Karpas-422 (cell line): ENCODE measurements at regions not wholly inside any gene's neighbourhood (a gene's known extent, or its start where the extent isn't known, plus 50 kb on each side); places are given as distances from the start of the nearest gene placed in this dataset.

Experiments
- DNase-seq: peaks from one replicate; pipeline ENCODE4 v3.0.0-alpha.2; 2015
- H2AFZ ChIP-seq: fragments of 200-600 bp; sonication (generic); 2 replicates; pipeline ENCODE4 v1.6.1; 2014; ENCODE audit warnings: antibody characterized with exemption, low read length, mixed read lengths
- H3K27ac ChIP-seq: fragments of 200-600 bp; sonication (generic); 2 replicates; pipeline ENCODE4 v1.5.1; 2014; ENCODE audit warnings: mild to moderate bottlenecking, low read length, moderate library complexity
- H3K27me3 ChIP-seq: fragments of 200-600 bp; sonication (generic); 2 replicates; pipeline ENCODE4 v1.6.1; 2014; ENCODE audit warnings: low read length, mixed read lengths
- H3K36me3 ChIP-seq: fragments of 200-600 bp; sonication (generic); 2 replicates; pipeline ENCODE4 v1.6.1; 2014; ENCODE audit warnings: low read length, mixed read lengths; ENCODE audit not compliant: insufficient read depth
- H3K4me1 ChIP-seq: fragments of 200-600 bp; sonication (generic); 2 replicates; pipeline ENCODE4 v1.6.1; 2014; ENCODE audit warnings: mild to moderate bottlenecking, low read length, mixed read lengths
- H3K4me2 ChIP-seq: fragments of 200-600 bp; sonication (generic); 2 replicates; pipeline ENCODE4 v1.6.1; 2014; ENCODE audit warnings: low read length, low read depth, mild to moderate bottlenecking; ENCODE audit not compliant: poor library complexity, severe bottlenecking
- H3K4me3 ChIP-seq: fragments of 200-600 bp; sonication (generic); 2 replicates; pipeline ENCODE4 v1.5.1; 2014; ENCODE audit warnings: mild to moderate bottlenecking, antibody characterized with exemption, low read length, mixed read lengths
- H3K79me2 ChIP-seq: fragments of 200-600 bp; sonication (generic); 2 replicates; pipeline ENCODE4 v1.6.1; 2014; ENCODE audit warnings: mild to moderate bottlenecking, low read length, mixed read lengths
- H3K9ac ChIP-seq: fragments of 200-600 bp; sonication (generic); 2 replicates; pipeline ENCODE4 v1.6.0; 2014; ENCODE audit warnings: low read length
- H3K9me2 ChIP-seq: fragments of 200-600 bp; sonication (generic), shearing (Covaris generic); replicated peaks from 2 replicates; pipeline ENCODE4 v1.6.0; 2014; ENCODE audit warnings: mild to moderate bottlenecking, low read length, moderate library complexity; ENCODE audit not compliant: insufficient read depth
- H3K9me3 ChIP-seq: fragments of 300-700, 200-600 bp; sonication (generic); 2 replicates; pipeline ENCODE4 v1.6.1; 2014; ENCODE audit warnings: low read length, mixed read lengths
- H4K20me1 ChIP-seq: fragments of 200-600 bp; sonication (generic); 2 replicates; pipeline ENCODE4 v1.6.1; 2014; ENCODE audit warnings: mild to moderate bottlenecking, antibody characterized with exemption, low read length, low read depth; ENCODE audit not compliant: insufficient read depth

DNA sequence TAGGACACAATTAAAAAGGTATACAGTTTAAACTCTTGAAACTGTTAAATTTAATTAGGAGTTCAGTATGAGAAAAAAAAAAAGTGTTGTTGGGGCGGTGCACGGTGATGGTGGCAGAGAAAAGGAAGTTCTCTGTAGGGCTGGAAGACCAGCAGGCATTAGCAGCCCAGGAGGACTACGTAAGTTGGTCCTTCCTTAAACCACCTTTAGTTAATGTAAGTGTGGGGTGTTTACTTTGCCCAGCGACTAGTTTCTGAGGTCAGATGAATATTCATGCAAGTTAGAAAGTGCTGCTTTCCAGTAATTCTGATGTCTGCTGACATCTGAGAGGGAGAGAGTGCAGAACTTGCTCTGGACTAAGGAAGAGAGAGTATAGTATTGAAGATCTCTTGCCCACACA, 54.9 kb downstream of the NKX2-1 start:
- Histone ChIP-seq H3K27me3 (no peaks in the 10 kb centered on the region), H3K27ac (no peak overlapping the region), H3K9me3 (no peaks in the 10 kb centered on the region), H4K20me1 (no peaks in the 10 kb centered on the region), H3K4me3 (no peak overlapping the region), H2AFZ (no peak overlapping the region), H3K9ac (no peak overlapping the region), H3K79me2 (no peaks in the 10 kb centered on the region), H3K9me2 (no peaks in the 10 kb centered on the region), H3K4me2 (no peak overlapping the region), H3K36me3 (no peaks in the 10 kb centered on the region), H3K4me1 (no peaks in the 10 kb centered on the region)
- no peak for DNase-seq

DNA sequence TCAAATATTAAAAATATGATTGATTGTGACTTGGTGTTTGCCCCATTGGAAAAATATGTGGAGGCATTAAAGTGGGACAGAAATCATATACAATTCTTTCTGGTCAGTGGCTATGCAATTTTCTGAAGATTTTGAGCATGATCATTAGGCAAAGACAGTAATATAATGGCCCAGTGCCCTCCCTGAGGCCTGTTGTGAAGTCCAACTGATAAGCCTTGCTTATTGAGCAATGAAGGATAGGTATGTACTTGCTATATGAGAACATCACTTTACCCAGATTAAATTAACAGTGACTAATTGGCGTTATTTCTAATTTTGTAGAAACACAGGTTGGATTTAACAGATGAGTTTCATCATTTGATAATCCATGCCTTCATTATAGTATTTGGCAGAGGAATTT, 57.1 kb downstream of the NKX2-1 start:
- Histone ChIP-seq H3K27ac (no peak overlapping the region), H3K4me3 (no peak overlapping the region), H4K20me1 (no peaks in the 10 kb centered on the region), H3K27me3 (no peaks in the 10 kb centered on the region), H3K36me3 (no peaks in the 10 kb centered on the region), H3K4me1 (no peaks in the 10 kb centered on the region), H3K9me2 (no peaks in the 10 kb centered on the region), H3K79me2 (no peaks in the 10 kb centered on the region), H3K9me3 (no peaks in the 10 kb centered on the region), H3K9ac (no peak overlapping the region), H2AFZ (no peak overlapping the region), H3K4me2 (no peak overlapping the region)
- DNase-seq: no peak

- Histone ChIP-seq H3K79me2 (no peaks in the 10 kb centered on the region), H3K4me1 (peaks cover 29% of the 10 kb centered on the region), H4K20me1 (no peaks in the 10 kb centered on the region), H3K4me2 (peak overlapping the region; percentile 1), H3K9me2 (no peaks in the 10 kb centered on the region), H3K9me3 (no peaks in the 10 kb centered on the region), H3K4me3 (no peak overlapping the region), H2AFZ (peak overlapping the region; percentile 34; the same call in 1 of the 2 replicates), H3K27me3 (no peaks in the 10 kb centered on the region), H3K36me3 (no peaks in the 10 kb centered on the region), H3K9ac (no peak overlapping the region), H3K27ac (no peak overlapping the region)
- no peak for DNase-seq
Observed at GRCh38 chr14:36455241-36455627, 64.8 kb downstream of the NKX2-1 start.

- no peaks in the 10 kb centered on the region for H3K36me3 ChIP-seq
- H3K9ac ChIP-seq: no peak overlapping the region
- H3K4me1 ChIP-seq: peaks cover 29% of the 10 kb centered on the region
- no peaks in the 10 kb centered on the region for H3K27me3 ChIP-seq
- no peaks in the 10 kb centered on the region for H3K9me3 ChIP-seq
- peak overlapping the region; percentile 34; the same call in 1 of the 2 replicates for H2AFZ ChIP-seq
- peak overlapping the region; percentile 1 for H3K4me2 ChIP-seq
- H3K27ac ChIP-seq: no peak overlapping the region
- no peaks in the 10 kb centered on the region for H3K9me2 ChIP-seq
- H4K20me1 ChIP-seq: no peaks in the 10 kb centered on the region
- no peak overlapping the region for H3K4me3 ChIP-seq
- no peaks in the 10 kb centered on the region for H3K79me2 ChIP-seq
- no peak for DNase-seq
Observed at GRCh38 chr14:36454599-36455240, 65.3 kb downstream of the NKX2-1 start.

GRCh38 chr14:36452860-36453259, 67.2 kb downstream of the NKX2-1 start:
- no peaks in the 10 kb centered on the region for H3K9me3 ChIP-seq
- no peak overlapping the region for H3K4me3 ChIP-seq
- H4K20me1 ChIP-seq: no peaks in the 10 kb centered on the region
- H3K4me1 ChIP-seq: peaks cover 29% of the 10 kb centered on the region
- peak overlapping the region; percentile 46 for H3K4me2 ChIP-seq
- H3K9ac ChIP-seq: no peak overlapping the region
- H3K9me2 ChIP-seq: no peaks in the 10 kb centered on the region
- no peaks in the 10 kb centered on the region for H3K36me3 ChIP-seq
- no peaks in the 10 kb centered on the region for H3K79me2 ChIP-seq
- peak overlapping the region; percentile 12; the same call in 1 of the 2 replicates for H2AFZ ChIP-seq
- H3K27me3 ChIP-seq: no peaks in the 10 kb centered on the region
- no peak overlapping the region for H3K27ac ChIP-seq
- no peak for DNase-seq

DNA sequence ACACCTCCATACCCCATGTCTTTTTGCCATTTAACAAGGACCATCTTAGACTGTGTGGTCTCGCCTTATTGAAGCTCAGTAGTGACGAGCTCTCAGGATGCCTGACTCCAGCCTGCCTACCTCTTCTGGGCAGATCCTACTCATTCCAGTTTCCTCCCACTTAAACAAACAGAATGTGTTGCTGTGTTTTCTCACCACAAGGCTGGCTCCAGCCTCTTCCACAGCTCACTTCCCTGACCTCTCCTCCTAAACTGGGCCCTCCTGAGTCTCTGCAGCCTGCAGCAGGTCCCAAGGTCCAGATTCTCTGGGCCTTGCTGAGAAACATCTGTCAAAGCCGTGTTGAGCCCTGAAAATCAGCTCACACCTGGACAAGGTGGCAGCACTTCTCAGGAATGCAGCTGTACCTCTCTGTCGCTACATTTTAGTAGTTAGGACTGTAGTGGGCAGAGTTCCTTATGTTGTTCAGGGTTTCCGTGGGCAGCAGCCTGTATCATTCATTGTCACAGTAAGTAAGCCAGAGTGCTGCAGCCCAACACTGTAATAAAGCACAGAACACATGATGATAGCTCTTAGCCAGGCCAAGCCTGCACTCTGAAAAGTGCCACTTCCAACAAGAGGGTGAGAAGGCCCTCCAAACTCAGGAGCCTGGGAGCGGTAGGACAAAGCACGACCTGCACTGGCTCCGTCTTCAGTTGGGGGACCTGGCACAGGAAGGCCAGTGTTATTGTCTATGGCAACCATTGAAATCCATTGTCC, 68.5 kb downstream of the NKX2-1 start:
- H3K9ac ChIP-seq: no peak overlapping the region
- no peak for DNase-seq
- no peak overlapping the region for H3K4me2 ChIP-seq
- no peaks in the 10 kb centered on the region for H3K9me2 ChIP-seq
- no peaks in the 10 kb centered on the region for H3K27me3 ChIP-seq
- no peaks in the 10 kb centered on the region for H3K36me3 ChIP-seq
- no peaks in the 10 kb centered on the region for H4K20me1 ChIP-seq
- peaks cover 29% of the 10 kb centered on the region for H3K4me1 ChIP-seq
- no peaks in the 10 kb centered on the region for H3K79me2 ChIP-seq
- H3K27ac ChIP-seq: no peak overlapping the region
- H3K4me3 ChIP-seq: no peak overlapping the region
- no peaks in the 10 kb centered on the region for H3K9me3 ChIP-seq
- peak overlapping the region; percentile 8; the same call in 1 of the 2 replicates for H2AFZ ChIP-seq

DNA sequence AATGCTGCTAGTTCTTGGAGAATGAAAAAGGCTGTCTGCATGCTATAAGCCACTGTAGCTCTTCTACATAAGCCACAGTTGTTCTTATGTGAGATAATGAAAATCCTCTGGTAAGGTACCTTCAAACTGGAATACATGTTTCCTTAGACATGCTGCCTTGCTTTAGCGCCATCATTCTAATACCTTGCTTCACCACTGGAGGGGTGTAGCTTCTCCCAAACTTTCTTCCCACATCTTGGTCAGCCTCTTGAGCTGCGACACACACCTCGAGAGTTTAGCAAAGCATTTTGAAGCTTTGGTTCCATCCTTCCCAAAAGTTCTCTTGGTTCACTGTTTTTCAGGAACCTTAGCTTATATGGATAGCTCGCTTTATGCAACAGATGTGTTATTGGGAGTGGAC, 69.5 kb downstream of the NKX2-1 start:
- H3K27me3 ChIP-seq: no peaks in the 10 kb centered on the region
- H3K4me1 ChIP-seq: peaks cover 27% of the 10 kb centered on the region
- no peaks in the 10 kb centered on the region for H3K79me2 ChIP-seq
- H3K9me2 ChIP-seq: no peaks in the 10 kb centered on the region
- no peak overlapping the region for H2AFZ ChIP-seq
- H3K36me3 ChIP-seq: no peaks in the 10 kb centered on the region
- no peaks in the 10 kb centered on the region for H3K9me3 ChIP-seq
- no peak overlapping the region for H3K4me3 ChIP-seq
- no peak overlapping the region for H3K9ac ChIP-seq
- H4K20me1 ChIP-seq: no peaks in the 10 kb centered on the region
- no peak for DNase-seq
- H3K4me2 ChIP-seq: no peak overlapping the region
- no peak overlapping the region for H3K27ac ChIP-seq

DNA sequence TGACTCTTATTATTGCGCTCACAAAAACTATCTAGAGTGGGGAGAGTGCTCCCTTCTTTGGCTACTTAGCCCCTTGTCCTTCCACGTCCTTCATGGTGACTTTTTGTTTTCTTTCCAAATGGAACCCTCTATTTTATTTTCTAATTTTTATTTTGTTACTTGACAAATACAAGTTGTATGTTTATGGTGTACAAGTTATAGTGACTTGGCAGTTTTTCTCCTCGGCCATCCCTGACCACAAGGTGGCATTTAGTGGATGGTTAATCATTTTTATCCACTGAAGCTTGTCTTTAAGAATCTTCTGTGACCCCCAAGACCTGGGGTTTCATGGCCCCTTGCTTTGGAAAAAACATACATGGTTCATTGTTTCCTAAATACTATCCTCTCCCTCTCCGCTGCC, 70.1 kb downstream of the NKX2-1 start:
- no peaks in the 10 kb centered on the region for H3K36me3 ChIP-seq
- H3K27ac ChIP-seq: no peak overlapping the region
- no peak overlapping the region for H3K4me3 ChIP-seq
- no peak overlapping the region for H3K4me2 ChIP-seq
- H3K4me1 ChIP-seq: peaks cover 20% of the 10 kb centered on the region
- H3K79me2 ChIP-seq: no peaks in the 10 kb centered on the region
- H2AFZ ChIP-seq: no peak overlapping the region
- no peaks in the 10 kb centered on the region for H3K9me2 ChIP-seq
- H3K27me3 ChIP-seq: no peaks in the 10 kb centered on the region
- no peaks in the 10 kb centered on the region for H4K20me1 ChIP-seq
- H3K9ac ChIP-seq: no peak overlapping the region
- DNase-seq: no peak
- H3K9me3 ChIP-seq: no peaks in the 10 kb centered on the region
